ENCODE measurements at regions not wholly inside any gene's neighbourhood (a gene's known extent, or its start where the extent isn't known, plus 50 kb on each side); places are given as distances from the start of the nearest gene placed in this dataset.

DNA sequence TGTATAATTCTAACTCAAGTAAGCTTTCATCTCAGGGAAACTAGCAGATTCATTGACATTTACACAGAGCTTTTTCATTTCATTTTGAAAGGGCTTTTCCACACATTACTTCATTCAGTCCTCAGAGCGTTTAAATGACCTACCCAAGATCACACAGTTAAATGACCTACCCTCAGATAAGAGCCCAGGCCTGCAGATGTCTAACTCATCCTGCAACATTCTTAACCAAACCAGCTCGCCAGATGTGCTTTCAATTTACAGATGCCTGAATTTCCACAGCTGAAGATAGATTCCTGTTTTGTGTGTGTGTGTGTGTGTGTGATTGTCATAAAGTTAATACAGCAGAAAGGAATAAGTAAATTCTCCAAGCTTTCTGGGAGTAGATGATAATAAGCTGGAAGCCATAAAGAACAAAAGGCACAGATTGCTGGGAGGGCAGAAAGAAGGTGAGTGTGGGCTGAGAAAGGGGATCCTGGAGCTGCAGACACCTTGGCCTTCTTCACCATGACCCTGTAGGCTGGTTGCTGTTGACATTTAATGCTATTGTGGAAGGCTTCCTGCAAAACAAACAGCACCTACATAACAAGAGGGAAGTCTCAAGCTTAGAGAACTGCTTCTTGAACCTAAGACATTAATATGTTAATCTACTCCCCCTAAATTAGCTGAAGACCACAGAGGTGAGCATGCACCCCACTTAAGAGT is 489.7 kb upstream of the CELF2 start:
- no peak for TF ChIP-seq CTCF (IDR thresholded peaks at IDR 0.05)
- TF ChIP-seq EP300 (IDR thresholded peaks at IDR 0.05): no peak
